Sciatic nerve (tissue), 2 donors: ENCODE measurements at regions not wholly inside any gene's neighbourhood (a gene's known extent, or its start where the extent isn't known, plus 50 kb on each side); places are given as distances from the start of the nearest gene placed in this dataset.

Source experiments
- ATAC-seq: fragments of 200-7000 bp; cut with Tn5 transposase; one replicate; pipeline ENCODE4 v1.9.1; 2020; ENCODE audit warnings: mild to moderate bottlenecking, moderate library complexity
- DNase-seq: peaks from one replicate; pipeline ENCODE4 v3.0.0-alpha.2; 2020; ENCODE audit warnings: low spot score
- intact Hi-C: fragments of 100-400 bp; cut with DNase I; formaldehyde crosslinking; loops from one replicate; pipeline ENCODE4 v1.14.2; 2022
- donor health status: DM: no; HTN: no; CAD: no.
- donor health status: DM: no; HTN: no; CAD: no.

DNA sequence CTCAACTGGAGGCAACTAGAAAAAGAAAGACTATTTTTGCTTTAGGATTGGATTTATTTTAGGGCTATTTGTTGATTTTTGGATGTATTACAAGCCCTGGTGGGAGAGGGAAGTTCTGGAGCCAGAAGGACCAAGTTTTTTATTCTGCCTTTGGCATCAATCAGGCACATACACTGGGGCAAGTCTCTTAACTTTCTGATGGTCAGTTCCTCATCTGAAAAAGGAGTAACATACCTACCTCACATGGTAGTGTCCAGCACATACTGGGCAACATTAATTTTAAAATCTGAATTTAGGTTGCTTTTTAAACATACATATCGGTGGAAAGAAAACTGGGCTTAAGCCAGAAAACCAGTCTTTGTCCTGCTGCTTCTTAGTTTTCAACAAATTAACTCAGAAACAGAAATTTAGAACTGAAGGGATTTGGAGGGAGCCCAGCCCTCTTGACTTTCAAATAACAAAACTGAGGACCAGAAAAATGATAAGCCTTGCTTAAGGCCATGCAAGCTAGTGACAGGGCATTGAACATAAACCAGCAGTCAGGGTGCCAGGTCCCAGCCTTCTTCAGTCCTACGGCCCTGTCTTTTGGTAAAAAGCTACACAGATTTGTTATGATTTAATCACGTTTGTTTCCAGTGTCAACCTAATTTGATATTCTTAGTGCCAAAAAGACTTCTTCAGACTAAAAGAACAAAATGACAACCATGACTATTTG is 90.2 kb upstream of the SLC38A2 start:
- intact Hi-C loops = no loop called here
- DNase-seq = no peak
- ATAC-seq = no peak

DNA sequence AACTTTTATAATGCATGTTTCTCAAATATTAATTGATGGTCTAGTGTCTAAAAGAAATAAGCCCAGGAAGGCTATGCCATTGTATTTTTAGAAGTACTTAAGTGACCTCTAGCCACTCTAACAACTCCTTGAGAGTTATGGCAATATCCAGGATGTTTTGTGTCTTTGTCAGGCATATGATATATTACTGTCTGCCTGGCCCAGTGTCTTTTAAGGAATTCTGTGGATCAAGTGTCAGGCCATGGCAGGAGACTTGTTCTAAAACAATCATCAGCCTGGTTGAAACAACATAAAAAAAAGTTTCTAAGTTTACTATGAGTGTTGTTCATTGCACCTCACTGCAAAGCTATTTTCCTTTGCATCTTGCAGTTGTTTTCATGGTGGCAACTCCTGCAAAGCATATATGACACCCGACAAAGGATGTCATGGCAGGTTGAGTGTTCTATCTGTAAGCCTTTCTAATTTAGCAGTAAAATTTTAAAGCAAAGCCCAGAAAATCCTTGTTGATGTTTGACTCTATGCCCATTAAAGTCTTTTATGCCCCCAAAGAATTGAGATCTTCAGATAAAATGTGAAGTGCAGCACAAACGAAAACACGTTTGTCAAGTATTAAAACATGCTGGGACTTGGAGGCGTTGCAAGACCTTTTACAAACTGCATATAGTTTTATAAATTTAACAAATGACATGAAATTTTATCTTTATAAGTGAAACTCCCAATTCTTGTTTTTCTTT is 89.5 kb upstream of the SLC38A2 start:
- peak; percentile 26 for ATAC-seq

DNA sequence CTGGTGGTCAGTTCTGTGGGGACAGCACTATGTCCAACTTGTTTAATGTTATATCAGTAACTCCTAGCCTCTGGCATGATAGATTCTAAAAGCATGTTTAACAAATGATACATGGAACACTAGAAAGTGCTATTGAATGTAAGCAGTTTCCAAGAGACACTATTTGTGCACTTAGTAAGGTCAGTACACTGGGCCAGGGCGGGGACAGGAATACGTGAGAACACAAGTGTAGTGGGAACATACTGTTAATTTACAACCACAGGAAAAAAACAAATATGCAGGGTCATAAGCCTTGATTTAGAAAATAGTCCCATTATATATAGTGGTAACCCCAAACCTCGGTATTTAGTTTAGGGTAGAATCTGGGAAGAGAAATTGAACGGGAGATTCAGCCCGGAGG is 88.9 kb upstream of the SLC38A2 start:
- intact Hi-C loops = no loop called here
- DNase-seq (no peak), ATAC-seq (peak; percentile 85)

More for the DNA sequence above, 89.5 kb upstream of the SLC38A2 start:
- DNase-seq = no peak
- intact Hi-C loops = no loop called here

DNA sequence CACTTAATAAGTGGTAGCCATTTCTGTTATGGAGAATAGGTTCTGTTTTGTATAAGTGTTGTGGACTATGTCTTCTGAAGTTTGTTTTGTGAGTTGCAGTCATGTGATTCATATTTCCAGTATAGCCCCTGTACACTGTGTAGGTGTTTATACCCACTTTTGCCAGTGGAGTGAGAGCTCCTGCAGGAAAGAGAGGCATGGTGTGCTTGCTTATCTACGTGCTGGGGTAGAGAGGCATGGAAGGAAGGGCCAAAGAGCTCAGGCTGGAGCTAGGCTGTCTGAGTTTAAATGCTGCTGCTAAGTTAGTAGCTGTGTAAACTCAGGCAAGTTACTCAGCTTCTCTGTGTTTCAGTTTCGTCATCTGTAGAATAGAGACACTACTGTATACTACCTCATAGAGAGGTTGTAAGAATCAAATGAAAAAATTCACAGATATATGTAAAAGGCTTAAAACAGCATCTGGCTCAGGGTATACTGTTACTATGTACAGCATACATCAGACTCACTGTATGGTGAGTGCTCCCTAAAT is 88.2 kb upstream of the SLC38A2 start:
- intact Hi-C loops = no loop called here
- no peak for DNase-seq
- ATAC-seq = peak; percentile 6

DNA sequence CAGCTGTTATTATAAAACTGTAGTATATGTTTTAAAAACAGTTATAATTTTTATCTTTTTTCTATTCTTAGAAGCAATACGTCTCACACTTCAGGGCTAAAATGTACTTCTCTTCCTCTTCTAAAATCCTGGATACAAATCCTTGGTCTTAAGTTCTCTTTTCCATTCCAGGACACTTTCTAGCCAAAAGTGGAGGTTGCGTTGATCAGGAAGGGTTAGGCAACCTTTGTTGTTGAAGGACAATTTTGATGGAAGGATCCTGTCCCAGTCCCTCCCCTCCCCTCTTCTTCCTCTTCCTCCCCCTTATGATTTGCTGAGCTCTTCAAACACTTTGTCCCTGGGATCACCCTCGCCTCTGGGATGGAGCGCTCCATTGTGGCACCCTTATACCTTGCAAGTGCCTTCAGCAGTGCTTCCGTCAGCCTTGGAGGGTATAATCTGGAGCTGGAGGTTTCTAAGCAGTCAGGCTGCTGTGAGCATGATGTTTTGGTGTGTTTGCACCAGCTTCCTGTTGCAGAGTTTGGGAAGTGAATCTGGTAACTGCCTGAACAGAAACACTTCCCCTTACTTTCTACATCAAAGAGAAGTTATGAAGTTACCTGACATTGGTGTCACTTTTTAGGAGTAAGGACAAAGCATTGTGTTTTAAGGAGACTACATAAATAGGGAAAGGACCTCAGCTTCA is 87.4 kb upstream of the SLC38A2 start:
- intact Hi-C loops = no loop called here
- ATAC-seq (peak; percentile 21), DNase-seq (no peak)

DNA sequence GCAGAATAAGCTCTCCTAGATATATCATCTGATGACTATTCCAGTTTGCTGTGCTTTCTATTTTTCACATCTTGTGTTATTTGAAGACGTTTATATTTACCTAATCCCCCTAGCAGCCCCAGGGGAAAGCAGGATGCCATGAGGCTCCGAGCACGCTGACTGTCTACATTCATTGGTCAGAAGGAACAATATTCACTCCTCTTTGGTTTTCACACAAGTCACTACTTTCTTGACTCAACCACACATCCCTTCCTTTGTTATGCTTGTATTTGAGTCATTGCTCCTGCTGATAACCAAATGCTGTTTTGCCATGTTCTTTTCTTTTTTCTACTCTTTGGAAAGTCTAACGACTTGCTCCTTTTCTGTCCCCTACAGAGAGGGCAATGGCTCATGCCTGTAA is 86.5 kb upstream of the SLC38A2 start:
- ATAC-seq = no peak
- DNase-seq = no peak
- intact Hi-C loops = no loop called here

DNA sequence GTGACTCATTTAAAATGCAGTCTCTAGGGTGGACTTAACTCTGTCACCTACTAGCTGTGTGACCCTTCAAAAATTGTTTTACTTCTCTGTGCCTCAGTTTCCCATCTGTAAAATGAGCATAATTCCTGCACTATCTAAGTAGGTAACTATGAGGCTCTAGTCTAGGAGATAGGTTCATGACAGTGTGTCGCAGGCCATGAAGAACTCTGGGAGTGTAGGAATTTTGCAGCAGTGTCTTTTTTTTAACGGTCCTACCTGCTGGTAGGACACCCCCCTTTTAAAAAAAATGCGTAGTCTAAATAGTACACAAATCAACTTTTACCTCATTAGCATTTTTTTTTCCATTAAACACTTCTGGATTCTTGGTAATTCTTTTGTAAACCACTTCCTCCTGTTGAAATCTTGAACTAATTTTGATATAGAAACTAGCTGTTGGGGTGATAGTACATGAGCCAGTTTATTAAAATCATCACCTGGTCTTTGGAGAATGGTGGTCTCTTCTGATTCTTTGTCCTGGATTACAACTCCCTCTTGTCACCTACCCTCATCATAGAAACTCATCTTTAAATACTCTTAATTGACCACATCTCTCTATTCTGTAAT is 86.0 kb upstream of the SLC38A2 start:
- DNase-seq = no peak
- intact Hi-C loops = no loop called here

DNA sequence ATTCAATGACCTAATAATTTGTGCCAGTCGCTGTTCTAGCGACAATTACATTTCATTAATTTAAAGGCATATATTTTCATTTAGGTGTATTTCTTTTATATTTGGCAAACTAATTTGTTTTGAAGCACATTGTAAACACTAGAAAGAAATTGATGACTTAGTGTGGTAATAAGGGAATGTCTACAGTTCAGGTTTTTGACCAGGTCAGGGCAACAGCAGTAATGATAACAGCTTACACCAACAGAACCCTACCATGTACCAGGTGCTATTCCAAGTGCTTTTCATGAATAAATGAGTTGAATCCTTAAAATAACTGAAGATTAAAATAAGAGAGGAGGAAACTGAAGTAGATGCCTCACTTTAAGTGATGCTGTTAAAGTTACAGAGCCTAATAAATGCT is 85.4 kb upstream of the SLC38A2 start:
- ATAC-seq = no peak
- DNase-seq = no peak
- intact Hi-C loops = no loop called here

More for the DNA sequence above, 86.0 kb upstream of the SLC38A2 start:
- ATAC-seq = no peak

DNA sequence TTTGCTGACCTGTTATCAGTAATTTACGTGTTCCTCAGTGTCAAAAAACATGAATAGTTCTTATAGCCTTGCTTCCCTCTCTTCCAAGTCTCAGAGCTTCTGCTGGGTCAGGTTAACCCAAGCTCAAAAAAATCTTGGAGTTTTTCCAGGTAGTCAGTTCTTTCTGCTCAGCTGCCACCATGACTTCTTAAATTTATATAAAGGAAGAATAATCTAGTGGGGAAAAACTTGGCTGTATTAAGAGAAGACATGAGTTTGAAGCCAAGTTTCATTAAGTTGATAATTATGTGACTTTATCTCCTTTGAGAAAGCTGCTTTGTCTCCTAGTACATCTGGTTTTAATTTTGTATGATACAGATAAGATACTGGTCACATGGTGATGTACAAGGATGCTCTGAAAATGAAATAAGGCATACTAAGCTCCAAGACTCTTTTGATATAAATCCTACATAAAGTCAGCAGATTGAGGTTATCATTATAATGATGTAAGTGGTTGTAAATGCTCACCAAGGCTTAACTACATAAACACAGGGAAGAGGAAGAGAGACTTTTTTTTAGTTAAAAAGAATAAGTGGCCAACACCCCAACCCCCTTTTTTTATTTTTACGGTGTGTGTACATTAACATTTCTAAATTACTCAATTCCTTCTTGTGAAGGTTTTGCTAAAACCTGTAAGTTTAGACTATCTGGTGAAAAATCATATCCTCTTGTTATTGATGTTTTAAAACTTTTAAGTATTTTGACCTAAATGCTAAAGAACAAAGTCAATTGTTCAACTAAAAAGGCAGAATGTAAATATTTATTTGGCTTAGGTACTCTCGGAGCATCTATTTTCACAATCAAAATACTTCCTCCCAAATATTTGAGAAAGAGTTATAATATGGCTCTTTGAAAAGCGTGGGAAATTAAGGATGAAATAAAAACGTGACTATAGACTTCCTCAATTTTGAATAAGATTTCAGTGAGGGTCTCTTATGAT is 84.1 kb upstream of the SLC38A2 start:
- DNase-seq (no peak), ATAC-seq (no peak)
- intact Hi-C loops = no loop called here

DNA sequence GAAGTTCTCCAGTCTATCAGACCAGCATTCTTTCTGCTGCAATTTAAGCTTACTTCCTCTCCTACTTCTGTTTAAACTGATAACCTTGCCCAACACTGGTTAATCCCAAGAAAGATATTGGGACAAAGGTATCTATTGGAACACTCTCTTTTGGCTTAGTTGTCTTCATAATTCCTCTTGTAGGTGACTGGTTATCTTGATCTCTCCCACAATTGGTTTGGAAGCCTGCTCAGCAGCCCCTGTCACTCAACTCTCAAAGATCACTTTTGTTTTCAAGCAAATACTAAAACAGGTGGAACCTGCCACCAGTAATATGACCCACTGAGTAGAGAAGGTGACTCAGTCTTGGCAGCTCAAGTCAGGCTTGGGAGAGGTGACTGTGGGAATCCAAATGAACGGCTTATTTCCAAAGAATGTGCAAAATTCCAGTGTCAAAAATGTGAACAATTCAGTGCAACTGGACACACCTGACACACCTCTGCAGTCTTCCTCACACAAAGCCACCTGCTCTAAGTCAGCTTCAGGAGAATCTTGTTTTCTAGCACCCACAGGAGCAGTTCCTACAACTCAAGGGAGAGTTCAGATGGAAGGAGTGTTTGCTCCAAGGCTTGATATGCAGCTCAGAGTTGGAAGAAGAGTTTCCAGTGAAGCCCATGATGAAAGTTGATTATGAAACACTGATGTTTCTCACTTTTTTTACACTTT is 83.2 kb upstream of the SLC38A2 start:
- DNase-seq = no peak
- intact Hi-C loops = no loop called here
- no peak for ATAC-seq

DNA sequence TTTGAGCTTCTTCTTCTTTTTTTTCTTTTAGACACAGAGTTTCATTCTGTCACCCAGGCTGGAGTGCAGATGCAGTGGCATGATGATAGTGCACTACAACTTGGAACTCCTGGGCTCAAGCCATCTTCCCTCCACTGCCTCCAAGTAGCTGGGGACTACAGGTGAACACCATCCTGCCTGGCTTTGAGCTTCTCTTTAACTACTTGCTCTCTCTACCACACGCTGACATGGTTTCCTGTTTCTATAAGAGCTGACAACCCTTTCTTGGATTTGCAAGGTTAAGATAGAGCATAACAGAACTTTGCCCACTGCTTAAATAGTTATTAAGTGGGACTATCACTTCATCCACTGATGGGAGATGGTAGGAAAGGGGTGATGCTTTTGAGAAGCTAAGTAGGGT is 82.4 kb upstream of the SLC38A2 start:
- intact Hi-C loops = no loop called here
- DNase-seq = no peak

DNA sequence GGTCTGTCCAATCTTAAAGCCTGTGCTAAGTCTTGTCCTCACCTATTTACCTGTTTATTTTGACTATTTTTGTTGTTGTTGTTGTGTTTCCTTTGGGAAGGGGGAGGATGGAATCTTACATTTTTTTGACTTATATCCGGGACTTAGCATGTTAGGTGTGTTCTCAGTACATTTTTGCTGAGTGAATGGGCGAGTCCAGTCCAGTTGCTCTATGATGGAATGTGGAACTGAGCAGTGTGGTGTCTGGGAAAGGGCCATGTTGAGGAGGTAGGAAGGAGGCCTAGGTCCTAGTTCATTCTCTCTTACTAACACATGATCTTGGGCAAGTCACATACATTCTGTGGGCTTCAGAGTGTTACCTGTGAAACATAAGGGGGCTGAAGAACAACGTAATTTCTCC is 80.9 kb upstream of the SLC38A2 start:
- intact Hi-C loops = no loop called here
- DNase-seq (no peak), ATAC-seq (no peak)

More for the DNA sequence above, 82.4 kb upstream of the SLC38A2 start:
- no peak for ATAC-seq

DNA sequence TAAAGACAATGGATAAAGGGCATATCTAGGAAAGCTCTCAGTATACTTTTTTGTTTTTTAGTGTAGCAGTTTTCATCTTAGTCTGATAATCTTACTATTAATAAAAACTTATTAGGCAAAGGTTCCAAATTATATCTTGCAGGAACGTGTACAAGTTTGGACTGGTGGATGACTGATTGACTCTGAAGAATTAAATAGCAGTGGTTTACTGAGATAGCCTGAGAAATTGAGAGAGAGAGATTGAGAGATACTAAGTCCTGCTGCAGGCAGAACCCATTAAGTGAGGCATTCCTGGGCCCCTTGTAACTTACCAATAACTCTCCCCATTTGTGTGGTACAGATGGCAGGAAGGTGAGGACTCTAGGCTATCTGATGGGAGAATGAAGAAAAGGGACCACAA is 80.2 kb upstream of the SLC38A2 start:
- no peak for ATAC-seq
- intact Hi-C loops = no loop called here
- no peak for DNase-seq

DNA sequence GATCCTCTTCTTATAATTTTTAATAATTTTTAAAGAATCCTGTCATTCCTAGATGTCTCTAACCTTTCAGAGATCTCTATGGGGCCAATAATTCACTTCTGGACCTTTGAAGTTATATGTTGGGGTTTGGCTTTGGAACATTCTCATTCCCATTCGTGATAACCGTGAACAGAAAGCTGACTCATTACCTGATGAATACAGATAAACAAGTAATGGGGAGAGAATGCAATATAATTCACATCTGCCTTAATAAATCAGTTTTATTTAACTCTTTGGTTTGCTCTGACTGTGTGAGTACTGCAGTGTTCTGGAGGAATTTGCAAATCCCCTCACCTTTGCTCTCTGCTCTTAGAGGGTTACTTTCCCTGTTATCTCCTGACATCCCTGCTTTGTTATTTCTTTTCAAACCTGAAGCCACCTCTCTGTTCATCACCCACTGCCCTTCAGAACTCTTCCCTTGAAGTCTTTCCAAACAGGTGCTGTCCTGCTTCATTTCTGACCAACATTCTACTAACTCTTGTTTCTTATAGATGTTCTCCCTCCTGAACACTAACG is 79.6 kb upstream of the SLC38A2 start:
- no peak for ATAC-seq
- intact Hi-C loops = no loop called here
- DNase-seq = no peak

DNA sequence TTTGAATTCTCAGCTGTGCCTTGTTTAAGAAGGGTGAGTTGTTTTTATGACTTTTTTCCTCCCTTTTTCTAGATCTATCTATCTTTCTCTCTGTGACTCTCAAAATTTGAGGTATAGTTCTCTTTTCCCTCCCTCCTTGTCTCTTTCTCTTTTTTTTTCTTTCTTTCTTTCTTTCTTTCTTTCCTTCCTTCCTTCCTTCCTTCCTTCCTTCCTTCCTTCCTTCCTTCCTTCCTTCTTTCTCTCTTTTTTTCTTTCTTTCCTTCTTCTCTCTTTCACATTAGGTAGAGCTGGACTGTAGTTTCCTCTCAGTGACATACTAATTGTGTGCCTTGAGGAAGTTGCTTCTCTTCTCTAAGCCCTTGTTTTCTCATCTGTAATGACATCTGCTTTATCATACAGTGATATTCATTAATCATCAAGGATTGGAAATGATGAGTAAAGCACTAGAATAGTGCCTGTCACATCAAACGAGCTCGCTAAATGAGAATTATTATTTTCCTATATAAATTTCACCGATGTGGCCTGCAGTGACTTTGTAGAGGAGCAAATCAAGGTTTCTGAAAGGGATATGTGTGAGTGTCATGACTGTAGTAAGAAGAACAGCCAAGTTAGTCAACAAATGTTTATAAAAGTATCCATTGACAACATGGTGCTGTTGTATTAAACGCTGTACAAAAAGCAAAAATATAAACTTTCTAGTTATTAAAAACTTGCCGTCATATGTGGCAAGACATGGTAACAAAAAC is 78.9 kb upstream of the SLC38A2 start:
- no peak for DNase-seq
- no peak for ATAC-seq
- intact Hi-C loops = no loop called here

DNA sequence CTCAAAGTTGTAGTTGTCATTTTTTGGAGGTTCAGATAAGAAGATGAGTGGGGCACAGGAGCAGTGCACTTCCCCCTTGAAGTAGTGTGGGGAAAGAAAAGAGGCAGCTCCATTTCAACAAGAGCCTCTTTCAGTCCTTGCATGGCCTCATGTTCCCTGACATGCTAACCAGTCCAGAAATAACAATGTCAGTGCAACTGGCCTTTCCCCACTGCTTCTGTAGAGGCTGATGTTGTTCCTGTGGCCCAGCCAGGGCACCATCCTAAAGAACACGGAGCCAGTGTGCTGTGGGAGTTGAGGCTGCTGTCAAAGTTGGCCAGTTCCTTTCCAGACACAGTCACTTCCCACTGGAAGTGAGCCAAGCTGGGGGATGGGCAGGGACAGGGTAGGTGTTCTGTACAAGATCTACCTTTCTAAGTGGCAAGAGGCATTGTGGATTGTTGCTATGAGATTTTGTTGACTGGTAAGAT is 77.7 kb upstream of the SLC38A2 start:
- ATAC-seq = peak; percentile 93

DNA sequence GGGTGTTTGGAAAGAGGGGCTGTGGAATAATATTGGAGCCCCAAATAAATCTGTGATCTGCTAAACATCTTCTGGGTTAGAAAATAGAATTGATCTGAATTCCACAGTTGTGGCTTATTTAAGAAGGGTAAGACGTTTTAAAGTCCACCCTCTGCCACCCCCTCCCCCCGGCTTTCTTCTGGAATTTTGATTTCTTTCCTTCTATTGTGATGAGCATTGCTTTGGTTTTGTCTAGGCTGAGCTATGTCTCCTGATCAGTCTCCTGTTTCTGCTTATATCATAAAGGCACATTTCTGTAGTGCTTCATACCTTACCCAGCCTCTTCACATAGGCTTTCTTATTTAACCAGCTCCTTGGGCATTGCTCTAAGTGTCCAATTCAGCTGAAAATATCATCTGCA is 77.3 kb upstream of the SLC38A2 start:
- ATAC-seq (no peak), DNase-seq (no peak)
- intact Hi-C loops = no loop called here

More for the DNA sequence above, 77.7 kb upstream of the SLC38A2 start:
- intact Hi-C loops = no loop called here
- DNase-seq = peak; percentile 78
